GM21619 (cell line): ENCODE measurements at regions not wholly inside any gene's neighbourhood (a gene's known extent, or its start where the extent isn't known, plus 50 kb on each side); places are given as distances from the start of the nearest gene placed in this dataset.
"Not testable (repeated sequence)": the region's sequence is repeated elsewhere in the genome, so short reads cannot be mapped to it uniquely, and the experiment has no call there.

ENCODE experiments used
- ATAC-seq: cut with Tn5 transposase; IDR thresholded peaks from one replicate; pipeline ENCODE4 v1.9.1; 2021; ENCODE audit not compliant: unreplicated experiment

GRCh38 chr13:31515427-31515826 lies 223.9 kb upstream of the RXFP2 start:
- ATAC-seq = no peak

GRCh38 chr13:31517599-31517998 lies 221.7 kb upstream of the RXFP2 start:
- ATAC-seq = no peak

GRCh38 chr13:31518645-31519044 lies 220.7 kb upstream of the RXFP2 start:
- ATAC-seq = no peak

GRCh38 chr13:31521435-31521834 lies 217.9 kb upstream of the RXFP2 start:
- no peak for ATAC-seq

DNA sequence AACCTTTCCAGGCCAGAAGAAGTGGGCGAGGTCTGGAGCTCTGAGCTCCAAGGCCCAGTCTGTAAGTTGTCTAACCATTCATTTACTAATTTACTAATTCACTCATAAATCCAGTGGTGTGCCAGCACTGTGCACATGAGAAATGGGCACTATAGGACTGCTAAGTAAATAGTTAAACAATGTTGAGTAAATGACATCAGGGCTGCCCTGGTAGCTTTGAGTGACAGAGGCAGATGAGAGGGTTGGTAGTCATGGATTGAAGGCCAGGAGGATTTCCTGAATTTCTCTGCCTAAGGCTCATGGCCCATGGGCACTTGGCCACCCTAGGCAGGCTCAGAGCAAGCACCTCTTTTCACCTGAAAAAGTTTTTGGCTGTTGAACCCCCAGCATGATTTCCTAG lies 216.9 kb upstream of the RXFP2 start:
- no peak for ATAC-seq

GRCh38 chr13:31528176-31528575 lies 211.2 kb upstream of the RXFP2 start:
- ATAC-seq = no peak

- ATAC-seq = no peak
Observed at GRCh38 chr13:31528758-31529157, 210.6 kb upstream of the RXFP2 start.

DNA sequence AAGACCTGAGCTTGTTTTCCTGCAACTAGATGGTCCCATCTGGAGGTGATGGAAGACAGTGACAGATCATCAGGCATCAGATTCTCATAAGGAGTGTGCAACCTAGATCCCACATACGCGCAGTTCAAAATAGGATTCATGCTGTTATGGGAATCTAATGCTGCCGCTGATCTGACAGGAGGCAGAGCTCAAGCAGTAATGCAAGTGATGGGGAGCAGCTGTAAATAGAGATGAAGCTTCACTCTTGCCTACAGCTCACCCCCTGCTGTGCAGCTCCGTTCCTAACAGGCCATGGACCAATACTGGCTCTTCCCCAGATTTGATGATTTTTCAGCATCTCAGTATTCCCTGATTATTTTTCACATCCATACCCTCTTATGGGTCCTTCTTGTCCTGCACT lies 208.4 kb upstream of the RXFP2 start:
- no peak for ATAC-seq

- ATAC-seq = no peak
Observed at GRCh38 chr13:31537052-31537451, 202.3 kb upstream of the RXFP2 start.

GRCh38 chr13:31538067-31539042 lies 201.0 kb upstream of the RXFP2 start:
- ATAC-seq = no peak

DNA sequence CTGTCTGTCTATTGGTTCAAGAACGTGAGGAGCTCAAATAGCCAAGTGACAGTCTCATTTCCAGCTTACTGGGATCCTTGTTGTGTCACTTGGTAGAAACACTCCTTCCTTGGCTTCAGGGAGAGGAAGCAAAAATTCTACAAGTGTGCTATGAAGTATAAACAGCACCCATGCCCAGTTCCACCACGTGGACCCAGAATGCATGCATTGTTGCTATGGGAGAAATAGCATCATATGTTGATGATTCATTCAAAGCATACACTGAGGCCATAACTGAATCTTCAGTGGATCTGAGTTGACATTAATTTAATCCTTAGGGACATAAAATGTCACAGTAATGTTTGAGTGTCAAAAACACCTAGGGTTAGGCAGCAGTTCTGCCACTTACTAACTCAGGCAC lies 199.0 kb upstream of the RXFP2 start:
- no peak for ATAC-seq

GRCh38 chr13:31543190-31543589 lies 196.1 kb upstream of the RXFP2 start:
- no peak for ATAC-seq

DNA sequence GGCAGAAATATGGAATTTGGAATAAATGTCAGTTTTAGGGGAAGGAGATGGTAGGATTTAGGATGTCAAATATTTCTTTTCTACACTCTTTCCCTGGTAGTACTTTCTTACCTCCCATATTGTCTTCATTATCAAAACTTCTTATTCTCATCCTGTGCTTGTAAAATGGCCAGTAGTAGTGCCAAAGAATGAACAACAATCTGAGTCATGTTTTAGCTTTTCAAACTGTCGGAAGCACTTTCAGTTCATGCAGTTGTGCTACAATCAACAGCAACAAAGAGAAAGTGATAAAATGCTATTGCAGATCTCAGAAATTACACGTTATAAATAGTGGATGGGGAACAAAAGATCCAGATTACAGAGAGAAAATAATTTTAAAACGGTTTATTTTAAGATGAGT lies 193.7 kb upstream of the RXFP2 start:
- ATAC-seq = no peak

DNA sequence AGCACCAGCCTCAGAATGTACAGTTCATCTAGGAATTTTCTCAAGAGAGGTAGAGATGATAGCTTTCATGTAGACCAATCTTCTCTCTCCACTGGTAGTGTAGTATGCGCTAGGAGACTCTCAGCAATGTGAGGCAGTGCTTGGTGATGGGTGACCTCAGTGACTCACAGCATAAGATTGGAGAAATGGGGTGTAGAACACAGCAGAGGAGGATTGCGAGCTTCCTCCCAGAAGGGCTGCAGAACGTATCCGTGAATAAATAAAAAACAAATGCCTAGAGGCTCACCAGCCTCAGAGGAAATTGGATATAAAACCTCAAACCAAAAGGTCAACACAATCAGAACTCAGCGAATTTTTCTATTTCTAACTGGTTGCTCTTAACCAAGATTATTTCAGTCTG lies 182.9 kb upstream of the RXFP2 start:
- ATAC-seq = no peak

GRCh38 chr13:31584221-31584620 lies 155.1 kb upstream of the RXFP2 start:
- not testable (repeated sequence) for ATAC-seq

DNA sequence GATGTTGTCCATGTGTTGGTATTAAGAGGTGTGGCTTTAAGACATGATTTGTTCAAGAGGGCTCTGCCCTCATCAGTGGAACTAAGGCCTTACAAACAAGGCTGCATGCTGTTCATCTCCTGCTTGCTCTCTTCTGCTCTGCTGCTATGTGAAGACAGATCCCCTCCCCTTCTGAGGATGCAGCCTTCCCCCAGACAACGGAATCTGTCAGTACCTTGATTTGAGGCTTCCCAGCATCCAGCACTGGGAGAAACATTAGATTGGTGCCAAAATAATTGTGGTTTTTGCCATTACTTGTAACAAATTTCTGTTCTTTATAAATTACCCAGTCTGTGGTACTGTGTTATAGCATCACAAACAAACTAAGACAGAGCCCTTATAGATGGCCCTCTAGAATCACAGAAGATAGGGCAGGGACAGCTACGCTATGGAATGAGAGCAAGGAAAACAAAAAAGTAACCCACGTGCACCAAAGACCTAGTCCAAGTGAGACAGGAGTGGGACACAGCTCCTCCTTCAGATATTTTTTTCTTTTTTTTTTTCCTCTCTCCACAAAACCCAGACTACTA lies 151.5 kb upstream of the RXFP2 start:
- no peak for ATAC-seq

GRCh38 chr13:31588316-31588715 lies 151.0 kb upstream of the RXFP2 start:
- ATAC-seq = no peak

GRCh38 chr13:31588893-31589292 lies 150.4 kb upstream of the RXFP2 start:
- no peak for ATAC-seq

- no peak for ATAC-seq
Observed at GRCh38 chr13:31591642-31592233, 147.6 kb upstream of the RXFP2 start.

DNA sequence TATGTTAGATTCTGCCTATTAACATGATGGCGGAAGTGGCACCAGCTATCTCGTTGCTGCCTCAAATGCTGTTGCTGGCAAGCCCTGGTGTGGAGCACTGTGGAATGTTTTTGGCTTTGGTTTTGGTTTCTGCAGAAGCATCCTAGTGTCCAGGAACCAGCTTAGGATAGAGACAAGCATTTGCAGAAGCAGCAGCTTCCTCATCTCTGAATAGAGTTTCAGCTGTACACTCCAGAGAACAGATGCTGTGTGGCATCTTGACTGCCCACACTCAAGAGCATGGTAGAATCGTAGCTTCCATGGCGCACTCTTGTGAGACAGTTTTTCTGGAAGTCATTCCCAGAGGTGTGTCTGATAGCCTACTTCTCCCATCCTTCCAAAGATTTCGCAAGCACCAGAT lies 145.3 kb upstream of the RXFP2 start:
- no peak for ATAC-seq

- ATAC-seq = no peak
Observed at GRCh38 chr13:31595563-31595962, 143.8 kb upstream of the RXFP2 start.

GRCh38 chr13:31598990-31599389 lies 140.3 kb upstream of the RXFP2 start:
- ATAC-seq = no peak
